ENCODE measurements at regions not wholly inside any gene's neighbourhood (a gene's known extent, or its start where the extent isn't known, plus 50 kb on each side); places are given as distances from the start of the nearest gene placed in this dataset.
A peak's percentile ranks its signal among the peaks of the same experiment; 100 is the strongest.

GRCh38 chr20:48096957-48097890, 311.9 kb upstream of the SULF2 start:
- DNase-seq: peak in 1 of 2 experiments; percentile 24

DNA sequence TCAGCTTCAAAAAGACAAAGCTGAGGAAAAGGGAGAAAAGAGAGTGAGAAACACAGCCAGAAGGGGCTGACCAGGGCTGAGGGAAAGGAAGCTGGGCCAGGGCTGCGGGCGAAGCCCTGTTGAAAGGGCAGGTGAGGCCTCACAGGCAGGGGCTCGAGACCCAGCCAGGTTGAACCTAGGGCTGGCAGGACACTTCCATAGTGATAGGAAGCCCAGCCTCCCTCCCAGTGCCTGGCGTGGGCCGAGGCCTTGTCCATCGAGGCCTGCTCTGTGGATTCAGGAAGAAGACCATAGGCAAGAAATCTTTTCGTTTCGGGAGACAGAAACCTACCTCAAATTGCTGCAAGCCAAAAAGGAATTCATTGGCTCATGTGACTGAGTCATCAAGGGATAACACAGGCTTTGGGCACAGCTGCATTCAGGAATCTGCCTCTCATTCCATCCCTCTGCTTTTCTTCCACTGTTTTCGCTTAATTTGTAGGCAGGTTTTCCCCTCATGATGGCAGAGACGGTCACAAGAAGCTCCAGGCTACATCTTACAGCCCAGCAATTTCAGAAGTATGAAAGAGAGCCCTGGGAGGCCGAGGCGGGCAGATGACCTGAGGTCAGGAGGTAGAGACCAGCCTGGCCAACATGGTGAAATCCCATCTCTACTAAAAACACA, 311.1 kb upstream of the SULF2 start:
- DNase-seq: no peak

- DNase-seq: no peak
Measured at GRCh38 chr20:48094944-48095343, 309.7 kb upstream of the SULF2 start.

- no peak for DNase-seq
Measured at GRCh38 chr20:48094196-48094749, 309.0 kb upstream of the SULF2 start.

DNA sequence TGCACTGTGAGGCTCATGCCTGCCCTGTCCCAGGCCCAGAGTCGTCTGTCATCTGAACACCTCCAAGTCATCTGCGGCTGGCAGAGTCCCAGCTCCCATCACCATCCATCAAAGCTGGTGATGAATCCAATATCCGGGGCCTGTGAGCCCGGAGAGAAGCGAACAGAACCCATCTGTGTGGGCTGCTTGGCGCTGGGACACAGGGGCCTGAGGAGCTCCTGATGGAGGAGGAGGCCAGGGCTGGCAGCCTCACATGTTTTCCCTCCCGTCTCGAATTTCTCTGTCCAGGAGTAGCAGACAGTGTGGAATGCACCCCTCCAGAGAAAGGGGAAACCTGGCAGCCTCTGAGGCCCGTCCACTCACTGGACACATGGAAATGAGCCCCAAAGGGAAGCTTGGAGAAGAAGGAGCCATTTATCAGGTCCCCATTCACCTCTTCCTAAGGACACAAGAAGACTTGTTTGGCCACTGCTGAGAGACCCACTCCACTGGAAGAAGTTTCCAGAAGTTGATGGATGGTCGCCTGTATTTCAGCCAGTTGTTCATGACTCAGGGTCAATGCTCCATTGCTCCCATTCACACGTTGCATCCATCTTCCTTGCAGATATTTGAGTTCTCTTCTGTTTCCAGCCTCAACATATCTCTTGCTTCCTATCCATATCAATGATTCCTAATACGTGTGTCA, 307.5 kb upstream of the SULF2 start:
- no peak for DNase-seq

DNA sequence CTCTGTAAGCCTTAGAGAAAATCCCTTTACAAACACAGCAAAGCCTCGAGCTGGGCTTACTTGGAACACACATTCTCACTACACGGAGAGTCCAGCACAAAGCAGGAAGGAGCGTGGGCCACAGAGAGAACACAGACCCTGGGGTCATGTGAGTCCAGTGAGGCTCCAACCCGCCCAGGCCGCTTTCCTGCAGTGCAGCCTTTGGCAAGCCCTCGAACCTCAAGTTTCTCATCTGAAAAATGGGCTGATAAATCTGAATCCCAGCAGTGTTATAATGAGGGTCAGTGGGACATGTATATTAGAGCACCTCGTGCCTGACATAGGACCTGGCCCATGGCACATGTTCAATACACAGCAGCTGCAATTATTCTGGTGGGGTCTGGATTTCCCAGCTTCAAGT, 305.5 kb upstream of the SULF2 start:
- no peak for DNase-seq

DNA sequence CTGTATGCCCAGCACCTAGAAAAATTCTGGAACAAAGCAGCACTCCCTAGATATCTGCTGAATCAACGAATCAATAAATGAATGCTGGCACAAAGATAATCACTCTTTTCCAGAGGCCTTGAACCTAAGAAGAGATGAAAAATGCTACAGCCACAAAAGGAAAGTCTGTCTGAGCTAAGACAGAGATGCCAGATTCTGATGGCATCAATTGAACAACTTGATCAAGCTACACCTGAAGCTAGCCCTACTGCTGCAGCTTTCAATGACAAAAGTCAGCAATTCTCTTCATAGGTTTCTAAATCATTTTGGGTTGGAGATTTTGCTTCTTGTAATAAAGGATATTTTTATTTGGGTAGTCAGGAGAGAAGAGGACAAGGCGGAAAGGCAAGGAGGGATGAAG, 305.0 kb upstream of the SULF2 start:
- no peak for DNase-seq

GRCh38 chr20:48080583-48080982, 295.3 kb upstream of the SULF2 start:
- DNase-seq: no peak

GRCh38 chr20:48079028-48079427, 293.7 kb upstream of the SULF2 start:
- no peak for DNase-seq

DNA sequence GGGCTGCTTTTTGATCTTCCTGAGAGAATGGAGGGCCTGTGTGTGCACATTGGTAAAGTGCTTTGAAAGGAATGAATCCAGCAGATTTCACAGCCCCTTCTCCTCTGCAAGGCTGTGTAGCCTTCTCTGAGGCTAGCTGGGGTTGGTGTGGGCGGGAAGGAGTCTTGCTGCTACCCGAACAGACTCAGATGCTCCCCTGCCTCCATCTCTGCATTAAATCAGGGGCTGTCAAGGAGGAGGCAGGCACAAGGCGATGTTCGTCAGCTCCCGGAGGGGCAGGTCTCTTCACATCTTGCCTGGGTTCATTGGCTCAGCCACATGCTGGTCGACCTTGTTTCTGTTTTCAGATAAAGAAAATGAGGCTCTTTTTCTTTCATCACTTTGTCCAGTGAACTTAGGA, 291.5 kb upstream of the SULF2 start:
- DNase-seq: no peak

- DNase-seq: no peak
Measured at GRCh38 chr20:48076247-48076646, 291.0 kb upstream of the SULF2 start.

DNA sequence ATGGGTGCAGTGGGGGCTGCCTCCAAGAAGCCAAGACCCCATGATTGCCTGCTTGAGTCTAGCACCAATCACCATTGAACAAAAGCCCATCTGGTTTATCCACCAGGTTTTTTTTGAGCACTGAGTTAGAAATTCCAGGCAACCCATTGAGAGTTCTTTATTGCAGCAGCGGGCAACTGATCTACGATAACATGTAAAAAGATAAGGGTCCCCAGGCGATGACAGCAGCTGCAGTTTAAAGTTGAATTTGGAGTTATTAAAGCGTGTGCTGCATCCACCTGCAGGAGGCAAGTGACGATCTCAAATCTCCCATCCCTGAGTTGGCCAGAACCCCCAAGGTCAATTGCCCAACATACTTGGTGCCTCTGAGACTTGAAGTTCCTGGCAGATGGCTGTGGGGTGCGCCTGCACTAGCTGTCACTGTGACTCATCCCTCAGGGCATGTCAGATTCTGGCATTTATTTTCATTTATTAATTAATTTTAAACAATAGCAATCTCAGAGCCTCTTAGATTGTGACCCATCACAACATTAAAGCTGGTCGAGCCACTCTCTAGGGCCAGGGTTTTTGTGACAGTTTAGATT, 290.4 kb upstream of the SULF2 start:
- peak in 1 of 2 experiments; percentile 65 for DNase-seq

- DNase-seq: peak in 1 of 2 experiments; percentile 19
Measured at GRCh38 chr20:48070991-48071652, 285.8 kb upstream of the SULF2 start.

- DNase-seq: peak in 1 of 2 experiments; percentile 8
Measured at GRCh38 chr20:48069596-48069995, 284.3 kb upstream of the SULF2 start.

DNA sequence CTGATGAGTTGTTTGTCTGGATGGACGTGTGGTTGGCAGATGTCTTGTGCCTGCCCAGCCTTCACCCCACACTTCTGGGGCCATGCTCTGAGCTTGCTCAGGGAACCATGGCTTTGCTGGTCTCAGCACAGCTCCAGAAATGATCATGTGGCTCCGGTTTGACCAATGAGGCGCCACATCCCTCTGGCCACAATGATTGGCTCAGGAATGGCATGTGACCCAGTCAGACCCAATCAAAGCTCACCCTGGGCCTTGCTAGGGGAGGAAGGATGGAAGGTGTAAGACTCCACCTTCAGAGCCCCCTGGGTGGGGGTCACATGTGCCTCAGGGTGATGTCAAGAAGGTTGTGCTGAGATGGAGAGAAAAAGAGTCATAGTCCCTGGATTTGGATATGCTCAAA, 281.6 kb upstream of the SULF2 start:
- DNase-seq: no peak

DNA sequence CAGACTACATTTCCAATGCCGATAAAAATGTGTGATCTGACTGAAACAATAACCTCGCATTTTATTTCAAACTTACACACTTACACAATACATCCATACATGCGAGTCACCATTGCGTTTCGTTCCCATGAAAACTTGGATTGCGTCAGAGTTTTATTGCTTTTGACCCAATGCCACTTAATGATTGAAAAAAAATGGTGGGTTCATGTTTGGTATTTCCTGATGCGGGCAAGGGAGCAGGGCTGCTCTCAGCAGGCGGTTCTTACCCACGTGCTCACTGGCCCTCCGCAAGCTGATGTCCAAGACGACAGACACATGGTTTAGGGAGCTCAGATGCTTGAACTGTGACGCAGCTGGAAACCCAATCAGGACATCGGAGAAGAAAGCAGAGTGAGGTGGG, 281.0 kb upstream of the SULF2 start:
- no peak for DNase-seq

GRCh38 chr20:48065833-48066232, 280.6 kb upstream of the SULF2 start:
- no peak for DNase-seq

DNA sequence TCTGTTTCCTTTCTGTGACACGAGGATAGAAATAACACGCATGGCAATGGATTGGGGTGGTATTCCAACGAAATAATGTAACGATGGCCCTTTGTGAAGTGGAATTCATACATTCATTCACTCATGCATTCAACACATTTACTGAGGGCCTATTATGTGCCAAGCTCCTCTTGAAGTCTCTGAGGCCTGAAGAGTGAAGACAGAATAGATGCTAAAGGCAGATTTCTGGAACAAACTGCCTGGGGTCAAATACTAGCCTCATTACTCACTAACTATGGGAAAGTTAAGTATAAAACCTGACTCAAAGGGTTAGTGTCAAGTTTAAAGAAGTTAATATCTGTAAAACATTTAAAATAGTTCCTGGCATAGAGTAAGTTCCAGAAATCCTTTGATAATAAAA, 279.6 kb upstream of the SULF2 start:
- DNase-seq: no peak

GRCh38 chr20:48060841-48061720, 275.8 kb upstream of the SULF2 start:
- DNase-seq: no peak

DNA sequence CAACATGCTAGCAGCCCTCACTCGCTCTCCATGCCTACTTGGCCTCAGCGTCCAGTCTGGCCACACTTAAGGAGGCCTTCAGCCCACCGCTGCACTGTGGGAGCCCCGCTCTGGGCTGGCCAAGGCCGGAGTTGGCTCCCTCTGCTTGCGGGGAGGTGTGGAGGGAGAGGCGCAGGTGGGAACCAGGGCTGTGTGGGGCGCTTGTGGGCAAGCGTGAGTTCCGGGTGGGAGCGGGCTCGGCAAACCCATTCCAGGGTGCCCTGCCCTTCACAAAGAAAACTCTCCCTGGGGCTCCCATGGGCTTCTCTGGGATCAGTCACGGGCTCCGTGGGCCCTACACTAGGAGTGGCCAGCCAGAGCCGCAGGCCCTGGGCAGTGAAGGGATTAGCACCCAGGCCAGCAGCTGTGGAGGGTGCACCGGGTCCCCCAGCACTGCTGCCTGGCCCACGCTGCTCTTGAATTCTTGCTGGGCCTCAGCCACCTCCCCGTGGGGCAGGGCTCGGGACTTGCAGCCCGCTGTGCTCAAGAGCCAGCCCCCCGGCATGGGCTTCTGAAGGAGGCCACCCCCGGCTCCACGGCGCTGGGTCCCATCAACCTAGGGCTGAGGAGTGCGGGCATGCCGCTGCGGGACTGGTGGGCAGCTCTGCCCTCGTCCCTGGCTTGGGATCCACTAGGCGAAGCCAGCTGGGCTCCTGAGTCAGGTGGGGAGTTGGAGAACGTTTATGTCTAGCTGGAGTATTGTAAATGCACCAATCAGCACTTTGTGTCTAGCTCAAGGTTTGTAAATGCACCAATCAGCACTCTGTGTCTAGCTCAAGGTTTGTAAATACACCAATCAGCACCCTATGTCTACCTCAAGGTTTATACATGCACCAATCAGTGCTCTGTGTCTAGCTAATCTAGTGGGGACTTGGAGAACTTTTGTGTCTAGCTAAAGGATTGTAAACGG, 273.6 kb upstream of the SULF2 start:
- DNase-seq: no peak
